ENCODE measurements at regions not wholly inside any gene's neighbourhood (a gene's known extent, or its start where the extent isn't known, plus 50 kb on each side); places are given as distances from the start of the nearest gene placed in this dataset.
"Not testable (repeated sequence)": the region's sequence is repeated elsewhere in the genome, so short reads cannot be mapped to it uniquely, and the experiment has no call there.

GRCh38 chr2:179385756-179386155, 121.1 kb upstream of the SESTD1 start:
- TF ChIP-seq, protein P1, sequence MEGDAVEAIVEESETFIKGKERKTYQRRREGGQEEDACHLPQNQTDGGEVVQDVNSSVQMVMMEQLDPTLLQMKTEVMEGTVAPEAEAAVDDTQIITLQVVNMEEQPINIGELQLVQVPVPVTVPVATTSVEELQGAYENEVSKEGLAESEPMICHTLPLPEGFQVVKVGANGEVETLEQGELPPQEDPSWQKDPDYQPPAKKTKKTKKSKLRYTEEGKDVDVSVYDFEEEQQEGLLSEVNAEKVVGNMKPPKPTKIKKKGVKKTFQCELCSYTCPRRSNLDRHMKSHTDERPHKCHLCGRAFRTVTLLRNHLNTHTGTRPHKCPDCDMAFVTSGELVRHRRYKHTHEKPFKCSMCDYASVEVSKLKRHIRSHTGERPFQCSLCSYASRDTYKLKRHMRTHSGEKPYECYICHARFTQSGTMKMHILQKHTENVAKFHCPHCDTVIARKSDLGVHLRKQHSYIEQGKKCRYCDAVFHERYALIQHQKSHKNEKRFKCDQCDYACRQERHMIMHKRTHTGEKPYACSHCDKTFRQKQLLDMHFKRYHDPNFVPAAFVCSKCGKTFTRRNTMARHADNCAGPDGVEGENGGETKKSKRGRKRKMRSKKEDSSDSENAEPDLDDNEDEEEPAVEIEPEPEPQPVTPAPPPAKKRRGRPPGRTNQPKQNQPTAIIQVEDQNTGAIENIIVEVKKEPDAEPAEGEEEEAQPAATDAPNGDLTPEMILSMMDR (IDR thresholded peaks at IDR 0.05) = not testable (repeated sequence)
- TF ChIP-seq POLR2AphosphoS5 (IDR thresholded peaks at IDR 0.05; ENCODE audit: low read depth, low read length); SIN3A (IDR thresholded peaks at IDR 0.05; ENCODE audit: borderline replicate concordance, insufficient read depth, low read depth, low read length): not testable (repeated sequence)
- TF ChIP-seq, protein P2, sequence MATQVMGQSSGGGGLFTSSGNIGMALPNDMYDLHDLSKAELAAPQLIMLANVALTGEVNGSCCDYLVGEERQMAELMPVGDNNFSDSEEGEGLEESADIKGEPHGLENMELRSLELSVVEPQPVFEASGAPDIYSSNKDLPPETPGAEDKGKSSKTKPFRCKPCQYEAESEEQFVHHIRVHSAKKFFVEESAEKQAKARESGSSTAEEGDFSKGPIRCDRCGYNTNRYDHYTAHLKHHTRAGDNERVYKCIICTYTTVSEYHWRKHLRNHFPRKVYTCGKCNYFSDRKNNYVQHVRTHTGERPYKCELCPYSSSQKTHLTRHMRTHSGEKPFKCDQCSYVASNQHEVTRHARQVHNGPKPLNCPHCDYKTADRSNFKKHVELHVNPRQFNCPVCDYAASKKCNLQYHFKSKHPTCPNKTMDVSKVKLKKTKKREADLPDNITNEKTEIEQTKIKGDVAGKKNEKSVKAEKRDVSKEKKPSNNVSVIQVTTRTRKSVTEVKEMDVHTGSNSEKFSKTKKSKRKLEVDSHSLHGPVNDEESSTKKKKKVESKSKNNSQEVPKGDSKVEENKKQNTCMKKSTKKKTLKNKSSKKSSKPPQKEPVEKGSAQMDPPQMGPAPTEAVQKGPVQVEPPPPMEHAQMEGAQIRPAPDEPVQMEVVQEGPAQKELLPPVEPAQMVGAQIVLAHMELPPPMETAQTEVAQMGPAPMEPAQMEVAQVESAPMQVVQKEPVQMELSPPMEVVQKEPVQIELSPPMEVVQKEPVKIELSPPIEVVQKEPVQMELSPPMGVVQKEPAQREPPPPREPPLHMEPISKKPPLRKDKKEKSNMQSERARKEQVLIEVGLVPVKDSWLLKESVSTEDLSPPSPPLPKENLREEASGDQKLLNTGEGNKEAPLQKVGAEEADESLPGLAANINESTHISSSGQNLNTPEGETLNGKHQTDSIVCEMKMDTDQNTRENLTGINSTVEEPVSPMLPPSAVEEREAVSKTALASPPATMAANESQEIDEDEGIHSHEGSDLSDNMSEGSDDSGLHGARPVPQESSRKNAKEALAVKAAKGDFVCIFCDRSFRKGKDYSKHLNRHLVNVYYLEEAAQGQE (IDR thresholded peaks at IDR 0.05; ENCODE audit: insufficient read depth in 1 of 2, low read depth in 2 of 2, low read length in 1 of 2) = not testable (repeated sequence)

Data from Panc1 (cell line).